Amniotic epithelial cell (primary cell): ENCODE measurements at regions not wholly inside any gene's neighbourhood (a gene's known extent, or its start where the extent isn't known, plus 50 kb on each side); places are given as distances from the start of the nearest gene placed in this dataset.
"Not testable (repeated sequence)": the region's sequence is repeated elsewhere in the genome, so short reads cannot be mapped to it uniquely, and the experiment has no call there.

ENCODE experiments used
- DNase-seq: peaks from one replicate; pipeline ENCODE4 v3.0.0-alpha.2; 2010; ENCODE audit warnings: low read depth

DNA sequence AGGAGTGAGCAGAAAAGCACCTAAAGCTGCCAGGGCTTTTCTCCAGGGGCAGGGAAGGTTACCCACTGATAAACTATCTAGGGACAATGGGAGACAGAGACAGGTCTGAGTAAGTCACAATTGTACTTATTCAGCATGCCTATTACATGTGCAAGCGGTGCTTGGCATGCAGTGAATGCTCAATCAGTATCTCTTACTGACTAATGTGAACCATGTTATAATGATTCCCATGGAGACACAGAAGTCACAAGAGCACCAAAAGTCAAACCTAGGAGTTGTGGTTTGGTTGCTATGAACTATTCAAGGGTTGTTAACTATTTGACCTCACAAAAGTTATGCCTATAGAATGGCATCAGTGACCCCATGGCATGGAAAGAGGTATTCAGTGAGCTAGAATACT, 50.0 kb upstream of the RASGRP1 start:
- no peak for DNase-seq

DNA sequence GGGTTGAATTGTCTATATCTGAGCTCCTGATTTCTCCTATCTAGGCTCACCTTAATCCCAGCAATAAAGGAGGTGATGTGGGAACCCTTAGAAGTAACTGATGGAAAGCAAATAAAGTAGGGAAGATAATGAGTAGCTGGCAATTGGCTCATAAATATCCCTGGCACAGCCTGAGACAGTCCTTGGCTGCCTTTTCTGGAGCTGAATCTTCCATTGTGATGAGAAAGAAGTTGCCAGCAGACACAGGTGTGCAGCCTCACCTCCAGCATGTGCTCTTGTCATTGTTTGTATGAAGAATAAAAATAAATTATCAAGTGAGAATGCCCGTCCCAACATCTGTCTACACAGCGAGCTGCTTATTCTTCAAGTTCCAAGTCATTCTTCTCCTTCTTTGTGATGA, 53.2 kb upstream of the RASGRP1 start:
- DNase-seq, result no peak

DNA sequence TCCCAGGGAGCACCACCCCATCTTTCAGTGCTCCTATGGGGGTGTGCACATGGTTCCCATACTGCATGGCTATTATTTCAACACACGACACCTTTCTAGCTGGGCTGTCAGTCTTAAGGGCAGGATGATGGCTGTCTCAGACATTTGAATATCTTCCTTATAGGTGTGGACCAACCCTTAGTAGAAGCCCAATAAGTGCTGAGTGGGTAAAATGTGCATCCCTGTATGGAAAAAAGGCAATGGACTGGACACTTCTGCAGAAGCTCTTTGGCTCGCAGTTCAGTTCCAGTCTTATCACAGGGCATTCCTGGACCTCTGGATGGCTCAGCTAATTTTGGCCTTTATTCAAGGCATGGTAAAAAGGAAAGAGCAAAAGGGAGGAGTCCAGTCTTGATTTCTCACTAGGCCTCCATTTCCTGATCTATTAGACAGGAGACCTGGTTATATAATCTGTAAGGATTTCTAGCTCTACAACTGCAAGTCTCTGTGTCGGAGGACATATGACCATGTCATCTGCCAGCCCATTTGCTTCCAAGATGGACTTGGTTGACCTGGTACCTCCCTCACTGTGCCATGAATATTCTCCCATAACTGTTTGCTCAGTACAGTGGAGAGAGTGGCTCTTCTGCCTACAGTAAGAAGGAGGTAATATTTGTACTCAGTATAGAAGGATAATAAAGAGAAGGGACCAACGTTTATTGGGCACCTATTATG, 53.8 kb upstream of the RASGRP1 start:
- DNase-seq, result no peak

DNA sequence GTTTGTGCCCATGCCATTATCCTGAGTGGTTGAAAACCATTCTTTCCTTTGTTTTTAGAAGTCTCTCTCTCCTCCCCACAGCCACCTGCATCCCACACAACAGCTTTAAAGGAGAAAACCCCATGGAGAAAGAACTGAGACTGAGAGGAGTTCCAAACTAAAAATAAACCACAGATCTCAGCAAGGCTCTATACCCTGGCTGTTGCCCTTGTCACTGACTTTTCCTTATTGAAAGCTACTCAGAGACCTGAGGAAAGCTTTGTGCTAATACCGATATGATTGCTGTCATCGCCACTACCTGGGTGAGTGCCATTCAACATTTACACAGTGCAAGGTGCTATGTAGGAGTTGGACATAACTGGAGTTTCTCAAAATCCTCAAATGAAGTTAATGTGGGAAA, 55.5 kb upstream of the RASGRP1 start:
- no peak for DNase-seq

DNA sequence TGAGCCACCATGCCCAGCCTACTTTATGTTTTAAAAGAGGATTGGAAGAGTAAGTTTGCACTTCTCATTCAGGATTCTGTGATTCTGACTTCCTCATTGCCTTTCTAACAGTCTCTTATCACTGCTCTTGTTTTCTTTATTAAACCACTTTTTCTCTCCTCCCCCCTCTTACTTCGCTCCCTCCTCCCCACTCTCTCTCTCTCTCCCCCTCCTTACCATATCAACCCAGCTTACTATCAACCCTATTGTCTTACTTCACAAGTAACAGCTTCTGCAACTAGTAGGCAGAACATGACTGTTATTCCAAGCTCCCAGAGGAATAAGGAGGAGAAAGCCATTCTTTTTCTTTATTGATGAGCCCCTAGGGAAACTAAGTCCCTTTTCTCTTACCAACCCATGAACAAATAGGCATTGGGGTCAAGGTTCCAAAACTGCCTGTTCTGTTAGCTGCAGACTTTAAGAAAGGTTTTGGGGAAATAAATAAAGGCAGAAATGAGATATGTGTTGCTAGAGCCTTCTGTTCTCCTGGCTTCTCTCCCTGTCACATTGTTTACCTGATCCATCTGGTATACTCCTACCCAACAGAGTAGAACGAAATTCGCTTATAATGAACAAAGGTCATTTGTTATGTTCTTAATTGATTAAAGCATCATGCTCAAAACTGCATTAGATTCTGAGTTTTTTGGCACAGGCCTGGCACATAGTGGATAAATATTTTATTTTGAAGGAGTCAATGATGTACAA, 56.4 kb upstream of the RASGRP1 start:
- no peak for DNase-seq

DNA sequence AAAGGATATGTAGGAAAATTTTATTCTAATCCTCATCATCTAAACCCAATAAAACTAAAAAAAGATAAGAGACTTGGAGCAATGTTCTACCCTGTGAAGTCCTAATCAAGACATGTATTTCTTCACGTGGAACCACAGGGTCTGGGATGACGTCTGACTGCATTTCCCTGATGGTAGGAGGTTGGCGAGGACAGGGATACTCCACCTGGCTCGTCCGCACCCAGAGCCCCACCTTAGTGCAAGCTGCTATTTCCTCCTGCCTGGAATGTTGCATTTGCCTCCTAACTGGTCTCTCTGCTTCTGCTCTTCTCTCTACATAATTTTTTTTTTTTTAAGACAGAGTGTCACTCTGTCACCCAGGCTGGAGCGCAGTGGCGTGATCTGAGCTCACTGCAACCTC, 57.7 kb upstream of the RASGRP1 start:
- DNase-seq, result no peak

DNA sequence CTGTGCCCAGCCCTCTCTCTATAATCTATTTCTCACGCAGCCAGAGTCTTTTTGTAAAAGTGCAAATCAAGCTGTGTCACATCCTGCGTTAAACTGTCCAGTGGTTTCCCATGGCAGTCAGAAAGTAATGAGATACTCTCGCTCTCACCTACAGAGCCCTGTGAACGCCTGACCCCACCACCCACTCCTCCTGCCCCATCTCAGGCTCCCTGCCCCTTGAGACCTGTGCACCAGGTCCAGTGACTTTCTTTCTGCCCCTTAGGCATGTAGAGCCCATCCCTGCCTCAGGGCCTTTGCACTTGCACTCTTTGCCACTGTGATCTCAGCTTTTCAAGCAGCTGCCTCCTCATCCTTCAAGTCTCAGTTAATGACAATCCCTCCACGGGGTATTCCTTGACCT, 58.3 kb upstream of the RASGRP1 start:
- DNase-seq, result no peak

DNA sequence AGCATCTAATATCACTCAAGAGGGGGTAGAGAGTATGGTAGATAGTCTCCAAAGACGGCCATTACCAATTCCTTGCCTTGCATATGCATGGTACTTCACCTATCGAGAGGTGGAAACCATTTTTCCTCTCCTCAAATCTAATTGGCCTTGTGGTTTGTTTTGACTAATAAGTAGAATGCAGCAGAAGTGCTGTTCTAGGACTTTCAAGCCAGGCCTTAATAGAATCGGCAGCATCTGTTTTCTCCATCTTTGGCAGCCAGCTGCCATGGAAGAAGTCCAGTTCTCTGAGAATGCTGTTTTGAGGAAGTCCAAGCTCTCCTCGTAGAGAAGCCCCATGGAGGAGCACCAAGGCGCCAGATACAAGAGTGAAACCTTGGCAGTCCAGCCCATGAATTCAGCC, 59.1 kb upstream of the RASGRP1 start:
- no peak for DNase-seq

DNA sequence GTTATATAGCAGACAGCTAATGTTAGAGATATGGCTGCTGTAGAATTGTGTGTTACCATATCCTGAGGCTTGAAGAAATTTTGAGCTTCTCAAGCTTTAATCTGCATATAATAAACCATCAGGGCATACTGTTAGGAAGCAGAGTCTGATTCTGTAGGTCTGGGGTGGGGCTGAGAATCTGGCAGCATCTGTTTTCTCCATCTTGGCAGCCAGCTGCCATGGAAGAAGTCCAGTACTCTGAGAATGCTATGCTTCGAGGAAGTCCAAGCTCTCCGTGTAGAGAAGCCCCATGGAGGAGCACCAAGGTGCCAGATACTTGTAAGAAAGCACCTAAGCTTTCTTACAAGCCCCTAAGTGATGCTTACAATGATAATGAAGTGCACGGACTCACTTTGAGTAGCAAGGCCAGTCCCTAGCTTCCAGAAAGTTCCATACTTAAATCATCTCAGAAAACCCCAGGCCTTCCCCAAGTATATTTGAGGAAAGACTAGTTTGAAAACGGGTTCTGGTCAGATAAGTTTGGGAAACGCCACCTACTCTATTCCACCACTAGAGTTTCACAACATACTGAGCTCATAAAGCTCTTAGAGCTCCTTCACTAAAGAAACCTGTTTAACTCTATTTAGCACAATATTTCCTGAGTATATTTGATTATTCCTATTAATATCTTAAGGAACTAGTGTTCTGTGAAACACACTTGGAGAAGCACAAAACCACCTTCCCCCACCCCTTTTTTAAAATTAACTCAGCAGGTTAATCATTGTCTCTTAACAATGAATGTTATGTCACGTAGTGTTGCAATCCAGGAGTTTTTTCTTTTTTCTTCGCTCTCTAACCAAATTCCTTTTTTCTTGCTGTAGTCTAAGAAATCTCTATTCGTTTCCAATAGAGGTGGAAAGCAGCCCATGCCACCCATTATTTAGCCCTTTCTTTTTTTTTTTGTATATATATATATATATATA, 59.9 kb upstream of the RASGRP1 start:
- peak; percentile 13 for DNase-seq

DNA sequence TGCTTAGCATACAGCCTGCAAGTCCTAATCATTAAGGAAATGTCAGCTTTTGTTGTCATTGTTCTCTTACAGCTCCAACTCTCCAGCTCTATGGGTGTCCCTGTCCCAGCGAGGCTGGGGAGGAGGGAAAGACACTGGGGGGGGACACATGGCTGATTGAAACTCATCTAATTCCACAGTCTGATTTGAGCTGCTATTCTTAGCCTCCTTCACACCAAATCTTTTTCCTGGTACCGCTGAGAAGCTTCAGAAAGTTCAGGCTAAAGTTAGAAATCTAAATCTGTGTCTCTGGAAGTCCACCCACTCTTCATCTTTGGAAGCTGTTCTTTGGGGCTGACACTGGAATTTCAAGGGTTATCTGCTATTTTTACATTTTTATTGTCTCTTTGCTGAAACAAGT, 61.3 kb upstream of the RASGRP1 start:
- no peak for DNase-seq

DNA sequence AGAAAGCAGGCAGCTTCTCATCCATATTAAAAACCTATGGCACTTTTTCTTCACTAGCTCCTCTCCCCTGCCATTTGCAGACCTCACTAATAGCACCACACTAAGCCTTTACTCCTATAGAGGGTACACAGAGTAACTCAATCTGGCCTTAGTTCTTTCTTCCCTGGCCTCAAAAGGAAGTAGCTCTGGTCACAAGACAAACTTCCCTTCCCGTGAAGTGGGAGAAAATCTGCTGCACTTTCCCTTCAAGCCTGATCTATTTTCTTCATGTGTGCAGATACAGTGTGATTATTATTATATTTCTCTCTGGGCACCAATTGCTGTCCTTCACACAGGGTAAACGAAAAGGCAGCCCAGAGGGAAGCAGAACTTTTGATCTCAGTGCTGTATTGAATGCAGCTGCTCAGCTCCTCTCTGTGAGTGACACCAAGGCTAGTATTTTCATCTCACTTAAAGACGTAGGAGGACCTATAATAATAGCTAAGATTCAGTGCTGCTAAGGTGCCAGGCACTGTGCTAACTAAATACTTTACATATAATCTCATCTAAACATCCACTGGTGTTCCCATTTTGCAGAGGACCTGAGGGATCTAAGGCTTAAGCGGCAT, 61.9 kb upstream of the RASGRP1 start:
- DNase-seq, result no peak

DNA sequence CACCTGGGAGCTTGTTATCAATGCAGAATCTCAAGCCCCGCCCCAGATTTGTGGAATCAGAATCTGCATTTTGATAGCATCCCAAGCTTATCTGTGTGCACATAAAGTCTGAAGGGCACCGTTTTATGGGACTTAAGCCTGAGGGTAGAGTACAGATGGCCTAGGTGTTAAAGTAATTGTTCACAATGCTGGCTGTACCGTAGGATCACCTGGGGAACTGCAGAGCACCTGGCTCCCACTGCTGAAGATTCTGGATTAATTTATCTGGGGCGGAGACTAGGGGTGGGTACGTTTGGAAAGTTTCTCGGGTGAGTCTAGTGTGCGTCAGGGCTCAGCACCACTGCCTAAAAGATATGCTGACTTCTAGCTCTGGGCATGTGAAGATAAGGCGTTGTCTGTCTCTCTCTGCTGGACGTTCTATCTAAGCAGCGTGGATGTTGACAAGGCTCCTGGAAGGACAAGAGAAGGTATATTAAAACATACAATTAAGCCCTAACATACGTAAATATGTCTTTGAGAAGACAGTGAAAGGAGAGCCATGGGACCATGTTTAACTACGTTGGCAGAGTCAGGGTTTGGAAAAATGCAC, 63.2 kb upstream of the RASGRP1 start:
- DNase-seq, result peak; percentile 35

DNA sequence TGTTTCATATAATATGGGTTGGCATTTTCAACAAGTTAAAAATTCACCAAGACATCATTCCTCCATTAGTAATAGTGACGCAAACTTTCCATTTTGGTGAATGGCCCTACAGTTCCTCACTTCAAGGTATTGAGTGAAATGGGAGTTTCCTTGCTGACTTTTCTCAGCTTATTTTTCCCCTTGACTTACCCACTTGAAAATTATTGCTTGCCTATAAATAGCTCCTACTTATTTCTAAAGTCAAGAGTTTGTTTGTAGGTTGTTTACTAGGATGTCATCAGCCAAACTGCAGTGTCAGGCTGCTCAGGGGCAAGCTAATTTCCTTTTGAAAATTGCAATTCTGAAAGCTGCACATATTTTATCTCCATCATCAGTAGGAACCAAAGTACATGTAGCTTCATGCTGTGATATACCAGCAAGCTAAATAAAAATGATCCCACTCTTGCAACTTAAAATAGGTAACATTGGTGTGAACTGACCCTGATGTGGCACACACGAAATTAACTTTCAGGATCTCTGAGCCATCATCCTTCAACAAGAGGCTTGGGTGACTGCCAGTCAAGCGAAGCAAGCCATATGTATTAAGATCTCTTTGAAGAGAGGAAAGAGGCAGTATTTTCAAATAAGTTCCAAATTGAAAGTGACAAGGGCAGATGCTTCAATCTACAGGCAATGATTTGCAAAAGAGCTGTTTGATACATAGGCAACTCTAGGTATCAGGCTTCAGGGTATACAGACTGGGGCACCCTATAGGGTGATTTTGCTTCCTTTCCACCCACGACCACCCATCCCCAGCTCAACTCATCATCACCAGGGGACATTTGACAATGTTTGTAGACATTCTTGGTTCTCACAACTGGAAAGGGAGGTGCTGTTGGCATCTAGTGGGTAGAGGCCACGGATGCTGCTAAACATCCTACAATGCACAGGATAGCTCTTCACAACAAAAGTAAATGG, 66.8 kb upstream of the RASGRP1 start:
- DNase-seq, result no peak

DNA sequence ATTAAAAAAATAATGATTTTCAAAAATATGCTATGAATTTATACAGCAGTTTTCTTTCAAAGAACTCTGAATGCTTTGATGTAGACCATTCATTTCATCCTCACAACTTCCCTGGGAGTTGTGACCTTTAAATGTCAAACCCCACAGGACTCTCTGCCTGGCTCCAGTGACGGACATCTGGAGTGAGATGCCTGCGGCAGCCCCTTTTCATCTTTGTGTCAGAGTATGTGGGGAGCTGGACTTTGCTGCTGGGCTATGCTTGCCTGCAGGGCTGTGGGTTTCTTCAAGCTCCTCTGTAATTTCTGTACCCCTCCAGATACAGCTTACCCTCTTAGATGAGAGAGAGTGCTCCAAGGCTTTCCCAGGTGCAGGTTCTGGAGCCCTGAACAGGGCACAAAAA, 70.6 kb upstream of the RASGRP1 start:
- no peak for DNase-seq

DNA sequence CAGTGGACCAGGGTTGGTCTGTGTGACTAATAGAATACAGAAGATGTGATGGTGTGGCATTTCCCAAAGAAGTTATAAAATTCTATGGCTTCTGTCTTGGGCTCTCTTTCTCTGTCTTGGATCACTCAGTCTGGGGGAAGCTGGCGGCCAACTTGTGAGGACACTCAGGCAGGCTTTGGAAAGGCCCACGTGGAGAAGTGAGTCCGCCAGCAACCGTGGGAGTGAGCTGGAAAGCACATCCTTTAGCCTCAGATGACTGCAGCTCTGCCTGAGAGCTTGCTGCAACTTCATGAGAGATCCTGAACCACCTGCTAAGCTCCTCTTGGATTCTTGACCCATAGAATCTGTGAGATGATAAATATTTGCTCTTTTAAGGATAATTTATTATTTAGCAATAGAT, 72.0 kb upstream of the RASGRP1 start:
- peak; percentile 5 for DNase-seq

DNA sequence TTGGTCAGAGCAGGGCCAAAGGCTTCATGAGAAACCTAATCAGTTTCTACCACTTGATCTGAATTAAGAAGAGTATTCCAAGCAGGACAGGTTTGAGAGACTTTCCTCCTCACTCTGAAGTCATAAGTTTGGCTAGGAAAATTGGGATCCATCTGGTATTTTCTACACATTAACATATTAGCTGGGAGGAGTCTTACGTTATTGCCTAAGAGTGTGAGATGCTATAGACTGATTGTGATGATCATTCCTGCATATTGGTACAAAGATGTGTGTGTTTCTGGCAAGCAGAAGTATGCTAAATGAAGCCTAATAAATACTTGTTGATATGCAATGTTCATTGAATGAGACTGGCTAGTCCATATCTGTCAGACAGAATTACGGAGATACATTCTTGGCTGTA, 73.5 kb upstream of the RASGRP1 start:
- DNase-seq, result no peak

DNA sequence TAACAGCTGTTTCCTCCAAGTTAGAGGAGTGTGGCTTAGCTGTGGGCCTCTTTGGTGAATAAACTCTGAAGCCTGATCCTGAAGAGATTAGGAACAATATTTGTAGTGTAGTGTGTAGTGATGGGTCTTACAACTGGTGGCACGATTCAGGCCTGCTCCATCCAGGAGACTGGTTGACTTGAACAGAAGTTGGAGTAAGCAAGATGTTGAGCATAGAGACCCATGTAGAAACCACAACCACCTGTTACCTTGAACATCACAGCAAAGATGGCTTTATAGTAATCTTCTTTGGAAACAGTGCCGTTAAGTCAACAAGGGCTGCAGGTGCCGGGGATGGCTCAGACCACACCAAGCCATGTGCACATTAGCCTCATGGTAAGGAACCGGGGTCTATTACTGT, 74.2 kb upstream of the RASGRP1 start:
- DNase-seq, result no peak

DNA sequence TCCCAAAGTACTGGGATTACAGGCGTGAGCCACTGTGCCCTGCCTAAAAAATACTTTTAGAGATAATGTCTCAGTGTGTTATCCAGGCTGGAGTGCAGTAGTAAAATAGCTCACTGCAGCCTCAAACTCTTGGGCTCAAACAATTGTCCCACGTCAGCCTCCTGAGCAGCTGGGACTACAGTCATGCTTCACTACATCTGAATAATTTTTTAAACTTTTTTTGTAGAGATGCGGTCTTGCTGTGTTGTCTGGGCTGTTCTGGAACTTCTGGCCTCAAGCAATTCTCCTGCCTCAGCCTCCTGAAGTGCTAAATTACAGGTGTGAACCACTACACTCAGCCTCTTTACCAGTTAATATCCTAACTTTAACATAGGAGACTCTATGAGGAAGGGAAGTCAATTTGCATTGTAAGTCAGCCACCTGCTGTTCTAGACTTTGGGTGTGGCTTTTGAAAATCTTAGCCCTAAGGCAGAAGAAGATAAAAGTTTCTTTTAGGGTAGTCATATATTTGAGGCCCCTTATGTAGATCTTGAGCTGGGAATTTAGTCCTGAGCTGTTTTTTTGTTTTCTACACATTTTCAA, 78.2 kb upstream of the RASGRP1 start:
- DNase-seq, result no peak

DNA sequence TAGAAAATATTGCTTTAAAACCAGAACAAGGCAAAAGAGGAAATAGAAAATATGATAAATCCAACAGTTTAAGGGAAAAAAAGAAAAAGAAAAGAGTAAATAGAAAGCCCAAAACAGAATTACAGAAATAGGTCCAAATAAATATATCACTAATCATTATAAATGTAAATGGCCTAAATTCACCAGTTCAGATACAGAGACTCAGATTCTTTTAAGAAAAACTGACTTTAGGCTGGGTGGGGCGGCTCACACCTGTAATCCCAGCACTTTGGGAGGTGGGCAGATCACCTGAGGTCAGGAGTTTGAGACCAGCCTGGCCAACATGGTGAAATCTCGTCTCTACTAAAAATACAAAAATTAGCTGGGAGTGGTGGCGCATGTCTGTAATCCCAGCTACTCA, 79.7 kb upstream of the RASGRP1 start:
- DNase-seq, result not testable (repeated sequence)

DNA sequence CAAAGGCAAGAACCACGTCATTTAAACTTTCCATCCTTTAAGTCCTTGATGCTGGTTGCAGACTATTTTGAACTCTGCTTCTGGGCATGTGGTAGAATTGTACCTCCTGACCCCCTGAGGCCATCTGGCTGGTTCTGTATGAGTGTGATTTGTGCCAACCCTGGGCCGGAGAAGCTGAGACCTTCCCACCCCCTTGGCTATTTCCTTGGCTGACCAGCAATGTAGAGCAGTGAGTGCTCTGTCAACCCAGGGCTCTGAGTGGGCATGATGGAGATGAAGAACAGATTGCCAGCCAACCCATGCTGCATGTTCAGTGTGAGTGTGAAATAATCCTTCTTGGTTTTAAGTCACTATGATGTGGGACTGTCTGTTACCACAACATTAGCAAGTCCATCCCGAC, 82.1 kb upstream of the RASGRP1 start:
- no peak for DNase-seq
